ENCODE measurements at regions not wholly inside any gene's neighbourhood (a gene's known extent, or its start where the extent isn't known, plus 50 kb on each side); places are given as distances from the start of the nearest gene placed in this dataset.

DNA sequence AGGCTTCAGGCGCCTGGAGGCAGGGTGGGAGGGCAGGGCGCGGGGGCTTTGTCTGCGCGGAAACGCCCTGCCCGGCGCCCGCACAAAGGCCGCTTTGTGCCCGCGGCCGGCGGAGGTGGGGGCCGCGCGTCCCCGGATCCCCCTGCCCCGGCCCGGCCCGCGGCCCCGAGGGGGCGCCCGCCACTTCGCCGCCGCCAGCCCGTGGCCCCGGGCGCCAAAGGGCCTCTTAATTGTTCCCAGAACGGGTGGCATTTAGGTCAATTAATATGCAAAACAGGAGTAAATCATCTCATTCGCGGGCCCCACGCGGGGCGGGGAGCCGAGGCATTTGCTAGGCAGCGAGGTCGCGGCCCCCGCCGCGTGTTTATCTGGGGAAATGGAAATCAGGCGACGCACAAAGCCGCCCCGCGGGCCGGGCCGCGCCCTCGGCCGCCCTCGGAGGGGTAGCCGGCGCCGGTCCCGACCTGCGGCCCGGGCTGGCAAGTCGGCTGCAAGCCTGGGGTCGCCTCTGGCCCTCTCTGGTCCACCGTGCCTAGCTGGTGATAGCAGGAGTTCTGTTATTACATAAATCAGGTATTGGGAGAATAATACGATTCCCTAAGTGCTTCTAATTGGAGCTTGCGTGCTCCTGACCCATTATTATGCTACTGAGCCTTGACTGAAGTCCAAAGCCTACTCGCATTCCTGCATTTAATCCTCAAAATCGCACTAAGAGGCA, 148.2 kb upstream of the GLI2 start (continued):
- TF ChIP-seq SIN3A (conservative IDR thresholded peaks at IDR 0.05 in 1 of 2, IDR thresholded peaks at IDR 0.05 in 1 of 2; ENCODE audit: low read depth in 1 of 2, low read length in 2 of 2) (0 out of 4 replicates have a peak, but pooled peaks of 1 of the 2 experiments have one; percentile 15), SAP30 (IDR thresholded peaks at IDR 0.05; ENCODE audit: insufficient read depth, insufficient replicate concordance, low read length) (no peak), EZH2 (IDR thresholded peaks at IDR 0.05; ENCODE audit: low read depth, low read length, severe bottlenecking) (peak; percentile 39), GTF2F1 (IDR thresholded peaks at IDR 0.05; ENCODE audit: borderline replicate concordance, low read depth, low read length) (no peak), SIRT6 (IDR thresholded peaks at IDR 0.05; ENCODE audit: low read length) (no peak), TAF7 (optimal IDR thresholded peaks at IDR 0.05; ENCODE audit: borderline replicate concordance, low read depth, low read length) (no peak)
